ENCODE measurements at regions not wholly inside any gene's neighbourhood (a gene's known extent, or its start where the extent isn't known, plus 50 kb on each side); places are given as distances from the start of the nearest gene placed in this dataset.

GRCh38 chr3:59237121-59237520 lies 187.3 kb upstream of the CFAP20DC start (continued):
- TF ChIP-seq SUPT20H (IDR thresholded peaks at IDR 0.05; ENCODE audit: borderline replicate concordance, control insufficient read depth, low read depth, low read length), result no peak

- Histone ChIP-seq H2AFZ (ENCODE audit: control insufficient read depth, low read depth, low read length) (no peak overlapping the region; the same call in 1 of the 2 replicates), H4K20me1 (ENCODE audit: control insufficient read depth, insufficient read depth) (no peaks in the 10 kb centered on the region), H3K9me3 (replicated peaks; ENCODE audit: control insufficient read depth, insufficient read depth, low read length) (peaks cover 2% of the 10 kb centered on the region; the same call in 2 of the 3 replicates), H3K4me3 (no peak overlapping the region), H3K27me3 (replicated peaks in 1 of 2; ENCODE audit: control insufficient read depth in 2 of 2, insufficient read depth in 2 of 2, low read length in 1 of 2) (no peaks in the 10 kb centered on the region), H3K27ac (ENCODE audit: control insufficient read depth, insufficient read depth) (no peak overlapping the region), H3K4me2 (ENCODE audit: control insufficient read depth, insufficient read depth) (peak overlapping the region; percentile 61), H3K36me3 (ENCODE audit: control insufficient read depth in 2 of 2, insufficient read depth in 2 of 2, low read length in 1 of 2) (no peaks in the 10 kb centered on the region), H3K9ac (ENCODE audit: control insufficient read depth, insufficient read depth, low read length) (no peak overlapping the region; the same call in 1 of the 2 replicates), H3K79me2 (ENCODE audit: control insufficient read depth, insufficient read depth, low read length) (no peaks in the 10 kb centered on the region), H3K4me1 (ENCODE audit: control insufficient read depth, insufficient read depth, low read length) (peaks cover 3% of the 10 kb centered on the region)
- peak; percentile 46 for DNase-seq (ENCODE audit: low read depth, low spot score)
- intact Hi-C loops (cut with micrococcal nuclease; ENCODE audit: unreplicated experiment) (loop anchor here (1.0 kb wide), 1 partner anchor 11 kb away; no protein-coding TSS in a partner anchor), in situ Hi-C loops (cut with MboI) (no loop called here)
- 0% methylated on average over 3 of the region's 3 CpGs for WGBS (ENCODE audit: insufficient coverage, insufficient replicate concordance, low lambda C conversion rate, missing lambda C conversion rate)
- FAIRE-seq, result peak; percentile 92
- ChIA-PET CTCF (interaction anchor here (1.1 to 4.4 kb wide), 7 partner anchors 8 to 339 kb away, joined by 3 to 22 read pairs (median 5); no protein-coding TSS in a partner anchor), RAD21 (ENCODE audit: unreplicated experiment) (interaction anchor here (0.9 to 4.4 kb wide), 18 partner anchors 10 to 622 kb away, joined by 3 to 77 read pairs (median 4); no protein-coding TSS in a partner anchor), SMC1A (ENCODE audit: uncharacterized antibody, unreplicated experiment) (interaction anchor here (1.0 to 4.7 kb wide), 20 partner anchors 10 to 574 kb away, joined by 3 to 102 read pairs (median 5); no protein-coding TSS in a partner anchor), POLR2A (interaction anchor here (0.7 to 3.5 kb wide), 6 partner anchors 11 to 210 kb away, joined by 3 to 35 read pairs (median 3); no protein-coding TSS in a partner anchor)
- ATAC-seq, result peak; percentile 94
- no TSS peak for BruUV-seq (replicated peaks)
- TF ChIP-seq ZNF207 (IDR thresholded peaks at IDR 0.05; ENCODE audit: borderline replicate concordance) (peak; percentile 58; the same call in 1 of the 2 replicates), BRCA1 (IDR thresholded peaks at IDR 0.05; ENCODE audit: low read depth, low read length) (no peak), CEBPZ (IDR thresholded peaks at IDR 0.05; ENCODE audit: low read depth, low read length) (no peak), STAT3 (IDR thresholded peaks at IDR 0.05; ENCODE audit: low read depth, low read length) (no peak), PRDM15 (CRISPR knock-in tag; IDR thresholded peaks at IDR 0.05) (no peak), BCLAF1 (IDR thresholded peaks at IDR 0.05) (no peak), SKIL (IDR thresholded peaks at IDR 0.05; ENCODE audit: low read depth, poor library complexity, severe bottlenecking) (no peak)
Measured at GRCh38 chr3:59235634-59236012, 185.8 kb upstream of the CFAP20DC start.
